ENCODE measurements at regions not wholly inside any gene's neighbourhood (a gene's known extent, or its start where the extent isn't known, plus 50 kb on each side); places are given as distances from the start of the nearest gene placed in this dataset.

- no peaks in the 10 kb centered on the region for H3K27me3 ChIP-seq
- H3K36me3 ChIP-seq, result no peaks in the 10 kb centered on the region
- DNase-seq, result no peak
- H3K4me3 ChIP-seq (replicated peaks in 1 of 3), result no peak overlapping the region
- H3K27ac ChIP-seq, result no peak overlapping the region
- intact Hi-C loops (cut with DNase I), result no loop called here
- TF ChIP-seq POLR2A (IDR thresholded peaks at IDR 0.05) (no peak), CTCF (IDR thresholded peaks at IDR 0.05) (no peak)
- no peaks in the 10 kb centered on the region for H3K4me1 ChIP-seq
- no peaks in the 10 kb centered on the region for H3K9me3 ChIP-seq
Measured at GRCh38 chr6:120214088-120214499, 864.5 kb upstream of the MAN1A1 start.

- Histone ChIP-seq H3K4me1 (no peaks in the 10 kb centered on the region), H3K27me3 (no peaks in the 10 kb centered on the region), H3K9me3 (no peaks in the 10 kb centered on the region), H3K4me3 (replicated peaks in 1 of 3) (no peak overlapping the region), H3K27ac (no peak overlapping the region), H3K36me3 (no peaks in the 10 kb centered on the region)
- TF ChIP-seq CTCF (IDR thresholded peaks at IDR 0.05) (no peak), POLR2A (IDR thresholded peaks at IDR 0.05) (no peak)
- DNase-seq, result no peak
- intact Hi-C loops (cut with DNase I), result no loop called here
- WGBS, 2 donors, result 79% methylated on average over 4 of the region's 4 CpGs
Measured at GRCh38 chr6:120211955-120212792, 862.6 kb upstream of the MAN1A1 start.

GRCh38 chr6:120202878-120203277 lies 853.3 kb upstream of the MAN1A1 start:
- no peak overlapping the region for H3K27ac ChIP-seq
- intact Hi-C loops (cut with DNase I), result no loop called here
- H3K4me1 ChIP-seq, result no peaks in the 10 kb centered on the region
- DNase-seq, result no peak
- H3K4me3 ChIP-seq (replicated peaks in 1 of 3), result no peak overlapping the region
- no peaks in the 10 kb centered on the region for H3K27me3 ChIP-seq
- no peaks in the 10 kb centered on the region for H3K9me3 ChIP-seq
- TF ChIP-seq POLR2A (IDR thresholded peaks at IDR 0.05), result no peak
- TF ChIP-seq CTCF (IDR thresholded peaks at IDR 0.05), result no peak
- 89 to 90% methylated on average over 1 of the region's 1 CpG for WGBS, 2 donors
- no peaks in the 10 kb centered on the region for H3K36me3 ChIP-seq

GRCh38 chr6:120200853-120201252 lies 851.3 kb upstream of the MAN1A1 start:
- WGBS, 2 donors, result 92 to 97% methylated on average over 2 of the region's 2 CpGs
- TF ChIP-seq CTCF (IDR thresholded peaks at IDR 0.05), result no peak
- no peak for TF ChIP-seq POLR2A (IDR thresholded peaks at IDR 0.05)
- H3K9me3 ChIP-seq, result no peaks in the 10 kb centered on the region
- no peak overlapping the region for H3K4me3 ChIP-seq (replicated peaks in 1 of 3)
- H3K4me1 ChIP-seq, result no peaks in the 10 kb centered on the region
- no peak overlapping the region for H3K27ac ChIP-seq
- no peak for DNase-seq
- no peaks in the 10 kb centered on the region for H3K27me3 ChIP-seq
- intact Hi-C loops (cut with DNase I), result no loop called here
- H3K36me3 ChIP-seq, result no peaks in the 10 kb centered on the region

GRCh38 chr6:120198033-120198432 lies 848.5 kb upstream of the MAN1A1 start:
- no peaks in the 10 kb centered on the region for H3K36me3 ChIP-seq
- no peak for TF ChIP-seq POLR2A (IDR thresholded peaks at IDR 0.05)
- no peak for TF ChIP-seq CTCF (IDR thresholded peaks at IDR 0.05)
- H3K27me3 ChIP-seq, result no peaks in the 10 kb centered on the region
- no peak overlapping the region for H3K4me3 ChIP-seq (replicated peaks in 1 of 3)
- no peaks in the 10 kb centered on the region for H3K9me3 ChIP-seq
- intact Hi-C loops (cut with DNase I), result no loop called here
- no peak for DNase-seq
- no peak overlapping the region for H3K27ac ChIP-seq
- H3K4me1 ChIP-seq, result no peaks in the 10 kb centered on the region
